Tibial artery (tissue), 4 donors: ENCODE measurements at regions not wholly inside any gene's neighbourhood (a gene's known extent, or its start where the extent isn't known, plus 50 kb on each side); places are given as distances from the start of the nearest gene placed in this dataset.
"Not testable (repeated sequence)": the region's sequence is repeated elsewhere in the genome, so short reads cannot be mapped to it uniquely, and the experiment has no call there.

Experiments
- DNase-seq, 2 donors: peaks; one replicate each; pipeline ENCODE4 v3.0.0-alpha.2; 2019
- H3K27ac ChIP-seq, 2 donors: fragments of 200-600 bp; sonication (generic) in 1 of 2; 1 replicate in 1 of 2; 2 replicates in 1 of 2; pipeline ENCODE4 v1.5.1; 2018 to 2019; ENCODE audit warnings: mild to moderate bottlenecking in 1 of 2
- H3K27me3 ChIP-seq, 2 donors: fragments of 200-600 bp; sonication (generic) in 1 of 2; one replicate each; pipeline versions ENCODE4 v1.5.1 to v1.6.0; 2016 to 2019
- H3K36me3 ChIP-seq, 3 donors: fragments of 200-600 bp; sonication (generic) in 2 of 3; one replicate each; pipeline ENCODE4 v1.5.1; 2016 to 2019; ENCODE audit warnings: mild to moderate bottlenecking in 2 of 3
- H3K4me1 ChIP-seq, 4 donors: fragments of 200-600 bp; sonication (generic) in 2 of 4; 1 replicate in 3 of 4; 2 replicates in 1 of 4; pipeline ENCODE4 v1.5.1; 2016 to 2019
- H3K4me3 ChIP-seq, 2 donors: fragments of 200-600 bp; sonication (generic) in 1 of 2; 1 replicate in 1 of 2; 2 replicates in 1 of 2; pipeline ENCODE4 v1.5.1; 2018 to 2019; ENCODE audit warnings: mild to moderate bottlenecking in 2 of 2
- H3K9me3 ChIP-seq, 3 donors: fragments of 200-600 bp; sonication (generic) in 1 of 3; one replicate each; pipeline ENCODE4 v1.5.1; 2016 to 2019
- CTCF ChIP-seq, 2 experiments: fragments of 200-600 bp in 1 of 2; fragments of 450-650 bp in 1 of 2; IDR thresholded peaks; one replicate each; pipeline ENCODE4 v1.5.1; 2017 to 2019; ENCODE audit warnings: antibody characterized with exemption in 2 of 2, mild to moderate bottlenecking in 1 of 2, moderate library complexity in 1 of 2
- intact Hi-C: fragments of 100-400 bp; cut with DNase I; formaldehyde crosslinking; loops from one replicate; pipeline ENCODE4 v1.15.0; 2023; ENCODE audit warnings: low total_unique reads

- Histone ChIP-seq H3K27ac (no peak overlapping the region), H3K4me3 (no peak overlapping the region), H3K4me1 (peaks cover 0 to 36% (median 24%) of the 10 kb centered on the region in 4 donors), H3K27me3 (no peaks in the 10 kb centered on the region), H3K36me3 (no peaks in the 10 kb centered on the region), H3K9me3 (no peaks in the 10 kb centered on the region)
- intact Hi-C loops = no loop called here
- no peak for TF ChIP-seq CTCF (IDR thresholded peaks at IDR 0.05)
- DNase-seq = no peak
Measured at GRCh38 chr5:87139795-87140194, 127.9 kb upstream of the RASA1 start.

GRCh38 chr5:87141544-87141943 is 126.1 kb upstream of the RASA1 start:
- Histone ChIP-seq H3K4me3 (no peak overlapping the region), H3K4me1 (peaks cover 0 to 28% (median 20%) of the 10 kb centered on the region in 4 donors), H3K27ac (no peak overlapping the region), H3K36me3 (no peaks in the 10 kb centered on the region), H3K9me3 (no peaks in the 10 kb centered on the region), H3K27me3 (no peaks in the 10 kb centered on the region)
- intact Hi-C loops = no loop called here
- TF ChIP-seq CTCF (IDR thresholded peaks at IDR 0.05) = no peak
- DNase-seq = no peak

- H3K4me1 ChIP-seq, H3K9me3 ChIP-seq, H3K27me3 ChIP-seq, H3K4me3 ChIP-seq, H3K27ac ChIP-seq, DNase-seq, H3K36me3 ChIP-seq, intact Hi-C loops: not testable (repeated sequence)
Measured at GRCh38 chr5:87145853-87146252, 121.8 kb upstream of the RASA1 start.

- Histone ChIP-seq H3K27me3 (no peaks in the 10 kb centered on the region), H3K9me3 (no peaks in the 10 kb centered on the region), H3K36me3 (no peaks in the 10 kb centered on the region), H3K27ac (no peak overlapping the region), H3K4me3 (no peak overlapping the region), H3K4me1 (no peaks in the 10 kb centered on the region)
- no peak for TF ChIP-seq CTCF (IDR thresholded peaks at IDR 0.05)
- DNase-seq = no peak
- intact Hi-C loops = no loop called here
Measured at GRCh38 chr5:87147441-87147840, 120.2 kb upstream of the RASA1 start.

- no peaks in the 10 kb centered on the region for H3K9me3 ChIP-seq
- H3K27ac ChIP-seq = no peak overlapping the region
- no peak overlapping the region for H3K4me3 ChIP-seq
- intact Hi-C loops = no loop called here
- H3K27me3 ChIP-seq = no peaks in the 10 kb centered on the region
- DNase-seq = no peak
- no peaks in the 10 kb centered on the region for H3K36me3 ChIP-seq
- no peak for TF ChIP-seq CTCF (IDR thresholded peaks at IDR 0.05)
- no peaks in the 10 kb centered on the region for H3K4me1 ChIP-seq
Measured at GRCh38 chr5:87150630-87151029, 117.1 kb upstream of the RASA1 start.

- no peak for DNase-seq
- no peaks in the 10 kb centered on the region for H3K9me3 ChIP-seq
- H3K4me1 ChIP-seq = no peaks in the 10 kb centered on the region
- H3K4me3 ChIP-seq = no peak overlapping the region
- no peaks in the 10 kb centered on the region for H3K27me3 ChIP-seq
- no peak for TF ChIP-seq CTCF (IDR thresholded peaks at IDR 0.05)
- no peak overlapping the region for H3K27ac ChIP-seq
- intact Hi-C loops = no loop called here
- H3K36me3 ChIP-seq = no peaks in the 10 kb centered on the region
Measured at GRCh38 chr5:87151547-87151946, 116.1 kb upstream of the RASA1 start.
